Sigmoid colon (tissue), 6 donors: ENCODE measurements at regions not wholly inside any gene's neighbourhood (a gene's known extent, or its start where the extent isn't known, plus 50 kb on each side); places are given as distances from the start of the nearest gene placed in this dataset.

Experiments
- DNase-seq: peaks from one replicate; pipeline ENCODE4 v3.0.0-alpha.2; 2019
- H3K27ac ChIP-seq, 4 donors: fragments of 200-600 bp; sonication (generic); one replicate each; pipeline ENCODE4 v1.5.1; 2016 to 2019; ENCODE audit warnings: mild to moderate bottlenecking in 1 of 4
- H3K27me3 ChIP-seq, 3 donors: fragments of 200-600 bp; sonication (generic); one replicate each; pipeline ENCODE4 v1.5.1; 2019; ENCODE audit warnings: mild to moderate bottlenecking in 1 of 3
- H3K36me3 ChIP-seq, 4 donors: fragments of 200-600 bp; sonication (generic); one replicate each; pipeline ENCODE4 v1.5.1; 2016 to 2019
- H3K4me1 ChIP-seq, 4 donors: fragments of 200-600 bp; sonication (generic); one replicate each; pipeline ENCODE4 v1.5.1; 2017 to 2019
- H3K4me3 ChIP-seq, 4 donors: fragments of 200-600 bp; sonication (generic); one replicate each; pipeline ENCODE4 v1.5.1; 2017 to 2019; ENCODE audit warnings: mild to moderate bottlenecking in 2 of 4, moderate library complexity in 1 of 4
- H3K9me3 ChIP-seq, 4 donors: fragments of 200-600 bp in 3 of 4; sonication (generic) in 3 of 4; one replicate each; pipeline versions ENCODE4 v1.5.1 to v1.6.1; 2013 to 2019
- EP300 ChIP-seq, 4 donors: sonication (generic); formaldehyde crosslinking; IDR thresholded peaks; one replicate each; pipeline ENCODE4 v1.6.1; 2017; ENCODE audit warnings: antibody characterized with exemption in 4 of 4
- POLR2A ChIP-seq, 2 donors: fragments of 450-650 bp; IDR thresholded peaks; one replicate each; pipeline ENCODE4 v1.6.1; 2016; ENCODE audit warnings: antibody characterized with exemption in 2 of 2, mild to moderate bottlenecking in 2 of 2, moderate library complexity in 2 of 2
- POLR2AphosphoS5 ChIP-seq, 4 donors: sonication (generic); formaldehyde crosslinking; IDR thresholded peaks; one replicate each; pipeline ENCODE4 v1.6.1; 2017; ENCODE audit warnings: antibody characterized with exemption in 4 of 4
- WGBS, 2 donors: extraction: QIAGEN DNeasy Blood & Tissue Kit; methylation state at CpG; one replicate each; pipeline ENCODE4 v1.1.7; 2013; 5-methylcytosine and 5-hydroxymethylcytosine counted together
- intact Hi-C: fragments of 100-400 bp; cut with DNase I; formaldehyde crosslinking; loops from one replicate; pipeline ENCODE4 v1.15.1; 2023
- TF ChIP-seq, protein P1 (sequence below), 4 experiments: fragments of 450-650 bp in 3 of 4; fragments of 200-600 bp in 1 of 4; IDR thresholded peaks; one replicate each; pipeline ENCODE4 v1.5.1; 2016 to 2019; ENCODE audit warnings: antibody characterized with exemption in 4 of 4, mild to moderate bottlenecking in 3 of 4, moderate library complexity in 2 of 4
- donor health status: healthy with polysubstance abuse.
- donor health status: healthy.

DNA sequence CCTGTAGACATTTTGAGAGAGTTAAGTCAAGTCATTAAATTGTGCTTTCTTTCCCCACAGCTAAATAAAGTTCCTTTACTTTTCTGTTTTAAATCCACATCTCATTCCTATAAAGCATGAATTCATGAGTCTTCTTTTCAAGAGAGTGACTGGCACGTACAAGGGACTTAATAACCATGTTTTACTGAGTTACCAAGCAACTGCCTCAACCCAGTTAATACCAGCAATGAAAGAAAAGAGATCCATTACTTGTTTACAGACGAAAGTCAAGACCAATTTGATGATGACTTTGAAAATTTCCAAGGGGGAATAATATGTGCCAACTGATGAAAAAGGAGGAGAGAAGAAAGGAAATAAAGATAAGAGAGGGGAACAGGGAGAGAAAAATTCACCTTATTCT is 1082.5 kb upstream of the GYPC start:
- Histone ChIP-seq H3K4me3 (no peak overlapping the region), H3K27ac (no peak overlapping the region), H3K27me3 (no peaks in the 10 kb centered on the region), H3K4me1 (no peaks in the 10 kb centered on the region), H3K36me3 (no peaks in the 10 kb centered on the region), H3K9me3 (no peaks in the 10 kb centered on the region)
- WGBS, 2 donors, result 73 to 75% methylated on average over 2 of the region's 2 CpGs
- intact Hi-C loops, result no loop called here
- DNase-seq, result no peak
- no peak for TF ChIP-seq POLR2A (IDR thresholded peaks at IDR 0.05)

DNA sequence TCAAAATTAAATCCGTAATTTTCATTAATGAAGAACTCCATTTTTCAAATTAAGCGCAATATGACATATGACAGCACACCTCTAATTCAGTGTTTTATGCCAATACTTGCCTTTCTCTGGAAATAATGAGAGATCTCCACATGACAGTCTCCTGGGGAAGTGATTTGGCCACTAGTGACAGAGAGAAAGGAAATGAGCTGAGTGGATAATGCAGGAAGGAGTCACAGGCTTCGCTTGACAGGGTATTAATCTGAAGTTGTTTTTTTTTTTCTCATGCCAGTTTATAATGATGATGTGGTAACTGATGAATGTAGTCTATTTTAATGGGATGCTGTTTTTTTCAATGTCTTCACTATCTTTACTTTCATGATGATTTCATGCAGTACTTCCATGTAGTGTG is 1079.4 kb upstream of the GYPC start:
- 88 to 91% methylated on average over 3 of the region's 3 CpGs for WGBS, 2 donors
- Histone ChIP-seq H3K27me3 (no peaks in the 10 kb centered on the region), H3K9me3 (no peaks in the 10 kb centered on the region), H3K4me3 (no peak overlapping the region), H3K27ac (no peak overlapping the region), H3K36me3 (no peaks in the 10 kb centered on the region), H3K4me1 (no peaks in the 10 kb centered on the region)
- DNase-seq, result no peak
- TF ChIP-seq, protein P1, sequence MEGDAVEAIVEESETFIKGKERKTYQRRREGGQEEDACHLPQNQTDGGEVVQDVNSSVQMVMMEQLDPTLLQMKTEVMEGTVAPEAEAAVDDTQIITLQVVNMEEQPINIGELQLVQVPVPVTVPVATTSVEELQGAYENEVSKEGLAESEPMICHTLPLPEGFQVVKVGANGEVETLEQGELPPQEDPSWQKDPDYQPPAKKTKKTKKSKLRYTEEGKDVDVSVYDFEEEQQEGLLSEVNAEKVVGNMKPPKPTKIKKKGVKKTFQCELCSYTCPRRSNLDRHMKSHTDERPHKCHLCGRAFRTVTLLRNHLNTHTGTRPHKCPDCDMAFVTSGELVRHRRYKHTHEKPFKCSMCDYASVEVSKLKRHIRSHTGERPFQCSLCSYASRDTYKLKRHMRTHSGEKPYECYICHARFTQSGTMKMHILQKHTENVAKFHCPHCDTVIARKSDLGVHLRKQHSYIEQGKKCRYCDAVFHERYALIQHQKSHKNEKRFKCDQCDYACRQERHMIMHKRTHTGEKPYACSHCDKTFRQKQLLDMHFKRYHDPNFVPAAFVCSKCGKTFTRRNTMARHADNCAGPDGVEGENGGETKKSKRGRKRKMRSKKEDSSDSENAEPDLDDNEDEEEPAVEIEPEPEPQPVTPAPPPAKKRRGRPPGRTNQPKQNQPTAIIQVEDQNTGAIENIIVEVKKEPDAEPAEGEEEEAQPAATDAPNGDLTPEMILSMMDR (IDR thresholded peaks at IDR 0.05), result no peak
- TF ChIP-seq POLR2AphosphoS5 (IDR thresholded peaks at IDR 0.05), result no peak
- TF ChIP-seq EP300 (IDR thresholded peaks at IDR 0.05), result no peak
- no peak for TF ChIP-seq POLR2A (IDR thresholded peaks at IDR 0.05)
- intact Hi-C loops, result no loop called here

DNA sequence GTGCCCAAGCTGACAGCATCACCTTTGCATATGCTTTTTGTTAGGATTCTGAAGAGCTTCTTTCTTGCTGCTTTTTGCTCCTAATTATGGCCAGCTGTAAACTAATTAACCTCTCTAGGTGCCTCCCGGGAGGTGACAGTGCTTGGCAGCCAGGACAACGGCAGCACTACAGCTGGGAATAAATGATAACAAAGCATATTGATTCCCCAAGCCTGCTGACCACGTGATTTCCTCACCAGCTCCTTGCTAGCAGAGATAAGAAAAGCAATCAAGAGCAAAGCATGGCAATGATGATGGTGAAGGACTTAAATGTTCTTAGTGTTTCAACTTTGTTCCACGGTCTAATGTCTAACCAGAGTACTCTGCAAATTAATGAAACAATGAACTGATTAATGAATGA is 1074.4 kb upstream of the GYPC start:
- no peak for DNase-seq
- Histone ChIP-seq H3K27me3 (no peaks in the 10 kb centered on the region), H3K36me3 (no peaks in the 10 kb centered on the region), H3K9me3 (no peaks in the 10 kb centered on the region), H3K4me1 (no peaks in the 10 kb centered on the region), H3K27ac (no peak overlapping the region), H3K4me3 (no peak overlapping the region)
- intact Hi-C loops, result no loop called here
- no peak for TF ChIP-seq EP300 (IDR thresholded peaks at IDR 0.05)
- no peak for TF ChIP-seq POLR2A (IDR thresholded peaks at IDR 0.05)
- no peak for TF ChIP-seq POLR2AphosphoS5 (IDR thresholded peaks at IDR 0.05)
- TF ChIP-seq, protein P1 (IDR thresholded peaks at IDR 0.05), result no peak
- WGBS, 2 donors, result 5 to 11% methylated on average over 4 of the region's 4 CpGs

GRCh38 chr2:125582516-125582915 is 1073.4 kb upstream of the GYPC start:
- no peak for DNase-seq
- no peaks in the 10 kb centered on the region for H3K36me3 ChIP-seq
- intact Hi-C loops, result no loop called here
- no peaks in the 10 kb centered on the region for H3K9me3 ChIP-seq
- no peak overlapping the region for H3K4me3 ChIP-seq
- H3K4me1 ChIP-seq, result no peaks in the 10 kb centered on the region
- no peak overlapping the region for H3K27ac ChIP-seq
- no peak for TF ChIP-seq POLR2A (IDR thresholded peaks at IDR 0.05)
- no peak for TF ChIP-seq EP300 (IDR thresholded peaks at IDR 0.05)
- TF ChIP-seq, protein P1 (IDR thresholded peaks at IDR 0.05), result no peak
- no peak for TF ChIP-seq POLR2AphosphoS5 (IDR thresholded peaks at IDR 0.05)
- H3K27me3 ChIP-seq, result no peaks in the 10 kb centered on the region
- 68 to 78% methylated on average over 1 of the region's 1 CpG for WGBS, 2 donors

DNA sequence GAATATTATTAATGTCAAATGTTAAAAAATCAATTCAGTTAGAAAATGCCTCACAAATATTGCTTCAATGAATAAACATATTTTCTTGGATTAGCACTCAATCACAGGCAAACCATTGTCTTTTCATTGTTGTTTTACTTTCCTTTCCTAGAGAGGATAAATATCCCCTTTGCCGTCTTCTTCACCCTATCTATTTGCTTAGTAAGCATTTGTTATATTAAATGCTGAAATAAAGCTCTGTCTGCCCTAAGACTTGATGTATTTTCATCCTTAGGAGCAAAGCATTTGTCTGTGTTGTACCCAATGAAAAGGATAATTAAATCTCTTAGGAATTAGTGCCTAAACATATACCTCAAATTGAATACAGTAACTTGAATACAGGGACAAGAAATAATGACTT is 1071.2 kb upstream of the GYPC start:
- no peaks in the 10 kb centered on the region for H3K36me3 ChIP-seq
- WGBS, 2 donors, result 85 to 89% methylated on average over 1 of the region's 1 CpG
- H3K4me1 ChIP-seq, result no peaks in the 10 kb centered on the region
- intact Hi-C loops, result no loop called here
- no peaks in the 10 kb centered on the region for H3K9me3 ChIP-seq
- no peaks in the 10 kb centered on the region for H3K27me3 ChIP-seq
- H3K4me3 ChIP-seq, result no peak overlapping the region
- no peak overlapping the region for H3K27ac ChIP-seq
- TF ChIP-seq POLR2AphosphoS5 (IDR thresholded peaks at IDR 0.05), result no peak
- no peak for TF ChIP-seq POLR2A (IDR thresholded peaks at IDR 0.05)
- TF ChIP-seq, protein P1 (IDR thresholded peaks at IDR 0.05), result no peak
- TF ChIP-seq EP300 (IDR thresholded peaks at IDR 0.05), result no peak
- DNase-seq, result no peak
